NCI-H1092 treated with DMSO at 0.1 percent for 48 hours (cell line): ENCODE measurements at regions not wholly inside any gene's neighbourhood (a gene's known extent, or its start where the extent isn't known, plus 50 kb on each side); places are given as distances from the start of the nearest gene placed in this dataset.

Source experiments
- DNase-seq: peaks from one replicate; lab custom pipeline; 2025; lab: John Stamatoyannopoulos, UW

- DNase-seq = no peak
Observed at GRCh38 chr1:195394567-195394966, 1213.7 kb downstream of the KCNT2 start.

GRCh38 chr1:195376190-195376589 lies 1232.0 kb downstream of the KCNT2 start:
- DNase-seq = no peak

- DNase-seq = no peak
Observed at GRCh38 chr1:195373856-195374255, 1234.4 kb downstream of the KCNT2 start.

- DNase-seq = no peak
Observed at GRCh38 chr1:195345149-195345548, 1263.1 kb downstream of the KCNT2 start.

GRCh38 chr1:195337646-195338045 lies 1270.6 kb downstream of the KCNT2 start:
- no peak for DNase-seq

GRCh38 chr1:195336812-195337211 lies 1271.4 kb downstream of the KCNT2 start:
- DNase-seq = no peak

- no peak for DNase-seq
Observed at GRCh38 chr1:195335541-195335940, 1272.7 kb downstream of the KCNT2 start.

- DNase-seq = no peak
Observed at GRCh38 chr1:195332102-195332501, 1276.1 kb downstream of the KCNT2 start.

- DNase-seq = no peak
Observed at GRCh38 chr1:195328681-195329080, 1279.6 kb downstream of the KCNT2 start.

GRCh38 chr1:195328102-195328501 lies 1280.1 kb downstream of the KCNT2 start:
- DNase-seq = no peak

GRCh38 chr1:195327361-195327760 lies 1280.9 kb downstream of the KCNT2 start:
- DNase-seq = no peak

- no peak for DNase-seq
Observed at GRCh38 chr1:195326325-195326724, 1281.9 kb downstream of the KCNT2 start.

- no peak for DNase-seq
Observed at GRCh38 chr1:195325181-195325580, 1283.1 kb downstream of the KCNT2 start.

- no peak for DNase-seq
Observed at GRCh38 chr1:195306281-195306680, 1302.0 kb downstream of the KCNT2 start.

- DNase-seq = no peak
Observed at GRCh38 chr1:195294911-195295310, 1313.3 kb downstream of the KCNT2 start.

- no peak for DNase-seq
Observed at GRCh38 chr1:195278644-195279043, 1329.6 kb downstream of the KCNT2 start.

- no peak for DNase-seq
Observed at GRCh38 chr1:195275710-195276109, 1332.5 kb downstream of the KCNT2 start.

GRCh38 chr1:195251900-195252299 lies 1356.3 kb downstream of the KCNT2 start:
- DNase-seq = no peak

GRCh38 chr1:195243492-195243891 lies 1364.7 kb downstream of the KCNT2 start:
- DNase-seq = no peak

GRCh38 chr1:195241066-195241465 lies 1367.2 kb downstream of the KCNT2 start:
- no peak for DNase-seq

- no peak for DNase-seq
Observed at GRCh38 chr1:195238313-195238712, 1369.9 kb downstream of the KCNT2 start.

- DNase-seq = no peak
Observed at GRCh38 chr1:195236991-195237889, 1371.0 kb downstream of the KCNT2 start.

GRCh38 chr1:195218428-195219212 lies 1389.6 kb downstream of the KCNT2 start:
- no peak for DNase-seq
